GM23338 (cell line): ENCODE measurements at regions not wholly inside any gene's neighbourhood (a gene's known extent, or its start where the extent isn't known, plus 50 kb on each side); places are given as distances from the start of the nearest gene placed in this dataset.

Experiments
- ATAC-seq: fragments of 200-7000 bp; cut with Tn5 transposase; 3 replicates; pipeline ENCODE4 v1.9.1; 2020
- DNase-seq: peaks from one replicate; pipeline ENCODE4 v3.0.0-alpha.2; 2015; ENCODE audit warnings: low spot score
- H2AFZ ChIP-seq: fragments of 200-600 bp; sonication (generic); 2 replicates; pipeline ENCODE4 v1.8.0; 2016; ENCODE audit warnings: antibody characterized with exemption, mild to moderate bottlenecking, moderate library complexity
- H3F3A ChIP-seq: fragments of 200-600 bp; sonication (generic); replicated peaks from 2 replicates; pipeline ENCODE4 v1.8.0; 2017; ENCODE audit warnings: antibody characterized with exemption, mixed run types, low read depth
- H3K27ac ChIP-seq: fragments of 200-600 bp; sonication (generic); 2 replicates; pipeline ENCODE4 v1.6.1; 2016; ENCODE audit warnings: low read depth
- H3K27me3 ChIP-seq: fragments of 200-600 bp; sonication (generic); 2 replicates; pipeline ENCODE4 v1.8.0; 2016; ENCODE audit warnings: mild to moderate bottlenecking, mixed run types, moderate library complexity; ENCODE audit not compliant: insufficient read depth
- H3K36me3 ChIP-seq: fragments of 200-600 bp; sonication (generic); 2 replicates; pipeline ENCODE4 v1.8.0; 2016; ENCODE audit warnings: mild to moderate bottlenecking; ENCODE audit not compliant: insufficient read depth
- H3K4me1 ChIP-seq: fragments of 200-600 bp; sonication (generic); 2 replicates; pipeline ENCODE4 v1.8.0; 2016; ENCODE audit warnings: mild to moderate bottlenecking, moderate library complexity; ENCODE audit not compliant: insufficient read depth
- H3K4me2 ChIP-seq: fragments of 200-600 bp; sonication (generic); 2 replicates; pipeline ENCODE4 v1.7.1; 2017; ENCODE audit warnings: mixed run types
- H3K4me3 ChIP-seq: fragments of 200-600 bp; sonication (generic); 2 replicates; pipeline ENCODE4 v1.6.1; 2016; ENCODE audit warnings: mixed run types
- H3K79me2 ChIP-seq: fragments of 200-600 bp; sonication (generic); replicated peaks from 2 replicates; pipeline ENCODE4 v1.8.0; 2017; ENCODE audit warnings: mild to moderate bottlenecking; ENCODE audit not compliant: insufficient read depth
- H3K9me2 ChIP-seq: fragments of 200-600 bp; sonication (generic); 2 replicates; pipeline ENCODE4 v1.8.0; 2017; ENCODE audit not compliant: insufficient read depth
- H4K20me1 ChIP-seq: fragments of 200-600 bp; sonication (generic); replicated peaks from 2 replicates; pipeline ENCODE4 v1.8.0; 2017; ENCODE audit warnings: mild to moderate bottlenecking; ENCODE audit not compliant: insufficient read depth
- H3K27ac Mint-ChIP-seq: 2 replicates; pipeline ENCODE4 v1.8.0; 2020; ENCODE audit warnings: inconsistent platforms, mild to moderate bottlenecking, moderate library complexity, mixed read lengths
- H3K27me3 Mint-ChIP-seq: 3 replicates; pipeline ENCODE4 v1.8.0; 2022; ENCODE audit warnings: low read depth, mild to moderate bottlenecking, moderate library complexity, mixed read lengths, inconsistent platforms; ENCODE audit not compliant: insufficient read depth, poor library complexity
- H3K36me3 Mint-ChIP-seq: 3 replicates; pipeline ENCODE4 v1.8.0; 2021; ENCODE audit warnings: low read depth, mild to moderate bottlenecking, inconsistent platforms, moderate library complexity, mixed read lengths
- H3K4me1 Mint-ChIP-seq: 3 replicates; pipeline ENCODE4 v1.8.0; 2020; ENCODE audit warnings: mild to moderate bottlenecking, inconsistent platforms, mixed read lengths
- H3K4me3 Mint-ChIP-seq: 3 replicates; pipeline ENCODE4 v1.8.0; 2021; ENCODE audit warnings: moderate library complexity, mild to moderate bottlenecking, inconsistent platforms, mixed read lengths
- H3K9me3 Mint-ChIP-seq: 3 replicates; pipeline ENCODE4 v1.8.0; 2020; ENCODE audit warnings: moderate library complexity, mild to moderate bottlenecking, inconsistent platforms, mixed read lengths
- CREB1 ChIP-seq: fragments of 250-450 bp; sonication (Bioruptor Pico); IDR thresholded peaks from 2 replicates; pipeline ENCODE4 v1.5.0; 2020; ENCODE audit warnings: low read depth, mild to moderate bottlenecking, moderate library complexity
- EZH2 ChIP-seq: fragments of 200-600 bp; sonication (generic); IDR thresholded peaks from one replicate; pipeline ENCODE4 v1.8.0; 2017; ENCODE audit warnings: antibody characterized with exemption, mild to moderate bottlenecking, low read depth; ENCODE audit not compliant: unreplicated experiment
- EZH2phosphoT487 ChIP-seq: fragments of 200-600 bp; sonication (generic); IDR thresholded peaks from one replicate; pipeline ENCODE4 v1.8.1; 2018; ENCODE audit warnings: antibody characterized with exemption; ENCODE audit not compliant: unreplicated experiment
- JUNB ChIP-seq: IDR thresholded peaks from one replicate; pipeline ENCODE4 v1.6.1; 2016; ENCODE audit warnings: antibody characterized with exemption; ENCODE audit not compliant: unreplicated experiment
- NANOG ChIP-seq: IDR thresholded peaks from 2 replicates; pipeline ENCODE4 v1.6.1; 2016; ENCODE audit warnings: antibody characterized with exemption, borderline replicate concordance
- POLR2AphosphoS5 ChIP-seq: IDR thresholded peaks from 2 replicates; pipeline ENCODE4 v1.6.1; 2016; ENCODE audit warnings: antibody characterized with exemption, low read depth
- STAT1 ChIP-seq: IDR thresholded peaks from one replicate; pipeline ENCODE4 v1.6.1; 2016; ENCODE audit warnings: antibody characterized with exemption; ENCODE audit not compliant: unreplicated experiment
- ZNF114 ChIP-seq: fragments of 250-450 bp; sonication (Bioruptor Pico); IDR thresholded peaks from 2 replicates; pipeline ENCODE4 v1.5.0; 2020; ENCODE audit warnings: mild to moderate bottlenecking, moderate library complexity
- ZNF331 ChIP-seq: fragments of 250-450 bp; sonication (Bioruptor Pico); IDR thresholded peaks from 2 replicates; pipeline ENCODE4 v1.5.0; 2020; ENCODE audit warnings: low read depth, mild to moderate bottlenecking, moderate library complexity
- ZNF462 ChIP-seq: fragments of 250-450 bp; sonication (Bioruptor Pico); IDR thresholded peaks from 2 replicates; pipeline ENCODE4 v1.5.0; 2020; ENCODE audit warnings: mild to moderate bottlenecking, moderate library complexity
- TF ChIP-seq, protein P1 (sequence below), 2 experiments: fragments of 200-600 bp in 1 of 2; sonication (generic) in 1 of 2; conservative IDR thresholded peaks; 2 replicates each; pipeline versions ENCODE4 v1.5.1 to v1.6.1; 2016 to 2017; ENCODE audit warnings: antibody characterized with exemption in 2 of 2, low read depth in 2 of 2, mild to moderate bottlenecking in 2 of 2, moderate library complexity in 1 of 2
- TF ChIP-seq, protein P2 (sequence below): IDR thresholded peaks from one replicate; pipeline ENCODE4 v1.6.1; 2018; ENCODE audit warnings: antibody characterized with exemption; ENCODE audit not compliant: unreplicated experiment
- TF ChIP-seq, protein P3 (sequence below): IDR thresholded peaks from 2 replicates; pipeline ENCODE4 v1.6.1; 2016; ENCODE audit warnings: antibody characterized with exemption

DNA sequence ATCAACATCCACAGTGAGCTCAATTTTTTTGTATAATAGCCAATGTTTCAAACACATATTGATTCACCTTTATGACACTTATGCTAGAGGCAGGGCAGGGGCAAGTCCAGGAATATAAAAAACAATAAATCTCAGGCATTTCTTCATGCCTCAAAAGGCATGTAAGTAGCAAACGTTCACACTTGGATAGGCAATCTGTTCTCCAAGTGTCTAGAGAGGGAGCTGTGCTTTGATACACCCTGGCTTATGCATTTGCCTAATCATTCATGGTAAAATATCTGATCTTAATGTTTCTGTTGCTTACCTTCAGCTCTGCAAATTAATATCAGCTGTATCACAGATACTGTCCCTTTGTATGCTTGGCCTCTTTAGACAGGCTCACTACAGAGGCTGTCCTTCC, 464.5 kb upstream of the SETBP1 start:
- ATAC-seq (no peak), DNase-seq (no peak)
- Histone ChIP-seq H3K4me3 (no peak overlapping the region), H3F3A (no peaks in the 10 kb centered on the region), H3K79me2 (no peaks in the 10 kb centered on the region), H4K20me1 (no peaks in the 10 kb centered on the region), H3K27ac (no peak overlapping the region), H3K4me2 (no peak overlapping the region), H3K4me1 (no peaks in the 10 kb centered on the region), H3K27me3 (no peaks in the 10 kb centered on the region), H2AFZ (no peak overlapping the region), H3K9me2 (no peaks in the 10 kb centered on the region), H3K36me3 (no peaks in the 10 kb centered on the region)
- no peak overlapping the region for H3K4me3 Mint-ChIP-seq
- TF ChIP-seq, protein P1, sequence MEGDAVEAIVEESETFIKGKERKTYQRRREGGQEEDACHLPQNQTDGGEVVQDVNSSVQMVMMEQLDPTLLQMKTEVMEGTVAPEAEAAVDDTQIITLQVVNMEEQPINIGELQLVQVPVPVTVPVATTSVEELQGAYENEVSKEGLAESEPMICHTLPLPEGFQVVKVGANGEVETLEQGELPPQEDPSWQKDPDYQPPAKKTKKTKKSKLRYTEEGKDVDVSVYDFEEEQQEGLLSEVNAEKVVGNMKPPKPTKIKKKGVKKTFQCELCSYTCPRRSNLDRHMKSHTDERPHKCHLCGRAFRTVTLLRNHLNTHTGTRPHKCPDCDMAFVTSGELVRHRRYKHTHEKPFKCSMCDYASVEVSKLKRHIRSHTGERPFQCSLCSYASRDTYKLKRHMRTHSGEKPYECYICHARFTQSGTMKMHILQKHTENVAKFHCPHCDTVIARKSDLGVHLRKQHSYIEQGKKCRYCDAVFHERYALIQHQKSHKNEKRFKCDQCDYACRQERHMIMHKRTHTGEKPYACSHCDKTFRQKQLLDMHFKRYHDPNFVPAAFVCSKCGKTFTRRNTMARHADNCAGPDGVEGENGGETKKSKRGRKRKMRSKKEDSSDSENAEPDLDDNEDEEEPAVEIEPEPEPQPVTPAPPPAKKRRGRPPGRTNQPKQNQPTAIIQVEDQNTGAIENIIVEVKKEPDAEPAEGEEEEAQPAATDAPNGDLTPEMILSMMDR (conservative IDR thresholded peaks at IDR 0.05; ENCODE audit: low read depth in 2 of 2) = no peak
- TF ChIP-seq, protein P2, sequence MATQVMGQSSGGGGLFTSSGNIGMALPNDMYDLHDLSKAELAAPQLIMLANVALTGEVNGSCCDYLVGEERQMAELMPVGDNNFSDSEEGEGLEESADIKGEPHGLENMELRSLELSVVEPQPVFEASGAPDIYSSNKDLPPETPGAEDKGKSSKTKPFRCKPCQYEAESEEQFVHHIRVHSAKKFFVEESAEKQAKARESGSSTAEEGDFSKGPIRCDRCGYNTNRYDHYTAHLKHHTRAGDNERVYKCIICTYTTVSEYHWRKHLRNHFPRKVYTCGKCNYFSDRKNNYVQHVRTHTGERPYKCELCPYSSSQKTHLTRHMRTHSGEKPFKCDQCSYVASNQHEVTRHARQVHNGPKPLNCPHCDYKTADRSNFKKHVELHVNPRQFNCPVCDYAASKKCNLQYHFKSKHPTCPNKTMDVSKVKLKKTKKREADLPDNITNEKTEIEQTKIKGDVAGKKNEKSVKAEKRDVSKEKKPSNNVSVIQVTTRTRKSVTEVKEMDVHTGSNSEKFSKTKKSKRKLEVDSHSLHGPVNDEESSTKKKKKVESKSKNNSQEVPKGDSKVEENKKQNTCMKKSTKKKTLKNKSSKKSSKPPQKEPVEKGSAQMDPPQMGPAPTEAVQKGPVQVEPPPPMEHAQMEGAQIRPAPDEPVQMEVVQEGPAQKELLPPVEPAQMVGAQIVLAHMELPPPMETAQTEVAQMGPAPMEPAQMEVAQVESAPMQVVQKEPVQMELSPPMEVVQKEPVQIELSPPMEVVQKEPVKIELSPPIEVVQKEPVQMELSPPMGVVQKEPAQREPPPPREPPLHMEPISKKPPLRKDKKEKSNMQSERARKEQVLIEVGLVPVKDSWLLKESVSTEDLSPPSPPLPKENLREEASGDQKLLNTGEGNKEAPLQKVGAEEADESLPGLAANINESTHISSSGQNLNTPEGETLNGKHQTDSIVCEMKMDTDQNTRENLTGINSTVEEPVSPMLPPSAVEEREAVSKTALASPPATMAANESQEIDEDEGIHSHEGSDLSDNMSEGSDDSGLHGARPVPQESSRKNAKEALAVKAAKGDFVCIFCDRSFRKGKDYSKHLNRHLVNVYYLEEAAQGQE = no peak
- TF ChIP-seq POLR2AphosphoS5 (no peak), NANOG (no peak), EZH2phosphoT487 (no peak), ZNF114 (no peak), JUNB (no peak), ZNF462 (CRISPR knock-in tag) (no peak), ZNF331 (CRISPR knock-in tag) (no peak), EZH2 (no peak), STAT1 (no peak), CREB1 (CRISPR knock-in tag) (no peak)
- TF ChIP-seq, protein P3, sequence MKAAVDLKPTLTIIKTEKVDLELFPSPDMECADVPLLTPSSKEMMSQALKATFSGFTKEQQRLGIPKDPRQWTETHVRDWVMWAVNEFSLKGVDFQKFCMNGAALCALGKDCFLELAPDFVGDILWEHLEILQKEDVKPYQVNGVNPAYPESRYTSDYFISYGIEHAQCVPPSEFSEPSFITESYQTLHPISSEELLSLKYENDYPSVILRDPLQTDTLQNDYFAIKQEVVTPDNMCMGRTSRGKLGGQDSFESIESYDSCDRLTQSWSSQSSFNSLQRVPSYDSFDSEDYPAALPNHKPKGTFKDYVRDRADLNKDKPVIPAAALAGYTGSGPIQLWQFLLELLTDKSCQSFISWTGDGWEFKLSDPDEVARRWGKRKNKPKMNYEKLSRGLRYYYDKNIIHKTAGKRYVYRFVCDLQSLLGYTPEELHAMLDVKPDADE = no peak
- H3K9me3 Mint-ChIP-seq = no peaks in the 10 kb centered on the region
- no peaks in the 10 kb centered on the region for H3K36me3 Mint-ChIP-seq
- H3K27me3 Mint-ChIP-seq = peaks cover 5% of the 10 kb centered on the region
- no peak overlapping the region for H3K27ac Mint-ChIP-seq
- H3K4me1 Mint-ChIP-seq = no peaks in the 10 kb centered on the region
